MM.1S (cell line): ENCODE measurements at regions not wholly inside any gene's neighbourhood (a gene's known extent, or its start where the extent isn't known, plus 50 kb on each side); places are given as distances from the start of the nearest gene placed in this dataset.

Experiments used
- DNase-seq: peaks from one replicate; pipeline ENCODE4 v3.0.0-alpha.2; 2015
- H2AFZ ChIP-seq: fragments of 300-600 bp; sonication (generic); 2 replicates; pipeline ENCODE4 v1.6.0; 2016; ENCODE audit warnings: antibody characterized with exemption, low read length
- H3F3A ChIP-seq: fragments of 300-600 bp; sonication (generic); 2 replicates; pipeline ENCODE4 v1.6.1; 2016; ENCODE audit warnings: mild to moderate bottlenecking, antibody characterized with exemption, low read length, moderate library complexity, mixed read lengths; ENCODE audit not compliant: insufficient read depth
- H3K27ac ChIP-seq: fragments of 300-600 bp; sonication (generic); 2 replicates; pipeline ENCODE4 v1.5.1; 2016; ENCODE audit warnings: mild to moderate bottlenecking, low read length
- H3K27me3 ChIP-seq: fragments of 300-600 bp; sonication (generic); replicated peaks from 2 replicates; pipeline ENCODE4 v1.6.0; 2016; ENCODE audit warnings: low read length; ENCODE audit not compliant: insufficient read depth
- H3K36me3 ChIP-seq: fragments of 300-600 bp; sonication (generic); replicated peaks from 2 replicates; pipeline ENCODE4 v1.6.1; 2016; ENCODE audit warnings: mild to moderate bottlenecking, low read length, mixed read lengths; ENCODE audit not compliant: insufficient read depth
- H3K4me1 ChIP-seq: fragments of 300-600 bp; sonication (generic); 2 replicates; pipeline ENCODE4 v1.6.1; 2016; ENCODE audit warnings: low read length, mixed read lengths
- H3K4me2 ChIP-seq: fragments of 300-600 bp; sonication (generic); 2 replicates; pipeline ENCODE4 v1.6.0; 2016; ENCODE audit warnings: low read depth, low read length
- H3K4me3 ChIP-seq: fragments of 300-600 bp; sonication (generic); 2 replicates; pipeline ENCODE4 v1.5.1; 2016; ENCODE audit warnings: low read length, mixed read lengths
- H3K79me2 ChIP-seq: fragments of 300-600 bp; sonication (generic); 2 replicates; pipeline ENCODE4 v1.6.1; 2016; ENCODE audit warnings: mixed run types, low read length, mixed read lengths
- H3K9ac ChIP-seq: fragments of 300-600 bp; sonication (generic); 2 replicates; pipeline ENCODE4 v1.6.1; 2016; ENCODE audit warnings: low read length, mixed read lengths
- H3K9me2 ChIP-seq: fragments of 300-600 bp; sonication (generic); replicated peaks from 2 replicates; pipeline ENCODE4 v1.6.1; 2016; ENCODE audit warnings: mild to moderate bottlenecking, low read length, mixed read lengths; ENCODE audit not compliant: insufficient read depth
- H3K9me3 ChIP-seq: fragments of 300-600 bp; sonication (generic); replicated peaks from 2 replicates; pipeline ENCODE4 v1.6.1; 2016; ENCODE audit warnings: mild to moderate bottlenecking, low read length, mixed read lengths; ENCODE audit not compliant: insufficient read depth
- H4K20me1 ChIP-seq: fragments of 300-600 bp; sonication (generic); 2 replicates; pipeline ENCODE4 v1.6.1; 2016; ENCODE audit warnings: mild to moderate bottlenecking, low read length, moderate library complexity, mixed read lengths; ENCODE audit not compliant: insufficient read depth
- CTCF ChIP-seq: fragments of 300-600 bp; sonication (generic); IDR thresholded peaks from 2 replicates; pipeline ENCODE4 v1.5.1; 2016; ENCODE audit warnings: antibody characterized with exemption, low read length, mixed read lengths
- EZH2 ChIP-seq: fragments of 300-600 bp; sonication (generic); optimal IDR thresholded peaks from 2 replicates; pipeline ENCODE3; 2017; ENCODE audit warnings: low read depth, mild to moderate bottlenecking, antibody characterized with exemption, low read length, mixed read lengths
- EZH2phosphoT487 ChIP-seq: fragments of 300-600 bp; sonication (generic); IDR thresholded peaks from 2 replicates; pipeline ENCODE4 v1.6.1; 2018; ENCODE audit warnings: antibody characterized with exemption, low read length

GRCh38 chr17:52709724-52710123 is 551.2 kb upstream of the CA10 start:
- Histone ChIP-seq H2AFZ (no peak overlapping the region), H3K4me1 (no peaks in the 10 kb centered on the region), H3K4me2 (no peak overlapping the region), H3K9me3 (no peaks in the 10 kb centered on the region), H3K79me2 (no peaks in the 10 kb centered on the region), H3K27me3 (no peaks in the 10 kb centered on the region), H3K9ac (no peak overlapping the region), H4K20me1 (no peaks in the 10 kb centered on the region), H3K4me3 (no peak overlapping the region), H3K9me2 (no peaks in the 10 kb centered on the region), H3F3A (no peaks in the 10 kb centered on the region), H3K27ac (no peak overlapping the region), H3K36me3 (no peaks in the 10 kb centered on the region)
- TF ChIP-seq CTCF (no peak), EZH2phosphoT487 (no peak), EZH2 (no peak)
- no peak for DNase-seq

- Histone ChIP-seq H3F3A (no peaks in the 10 kb centered on the region), H3K36me3 (no peaks in the 10 kb centered on the region), H4K20me1 (no peaks in the 10 kb centered on the region), H3K27ac (no peak overlapping the region), H3K4me3 (no peak overlapping the region), H3K9me2 (no peaks in the 10 kb centered on the region), H3K79me2 (no peaks in the 10 kb centered on the region), H3K4me2 (no peak overlapping the region), H3K4me1 (no peaks in the 10 kb centered on the region), H3K27me3 (no peaks in the 10 kb centered on the region), H3K9ac (no peak overlapping the region), H2AFZ (no peak overlapping the region), H3K9me3 (no peaks in the 10 kb centered on the region)
- DNase-seq, result no peak
- TF ChIP-seq CTCF, result no peak
- no peak for TF ChIP-seq EZH2
- TF ChIP-seq EZH2phosphoT487, result no peak
Measured at GRCh38 chr17:52696362-52696761, 537.8 kb upstream of the CA10 start.

GRCh38 chr17:52686140-52686539 is 527.6 kb upstream of the CA10 start:
- no peak overlapping the region for H3K4me2 ChIP-seq
- no peak overlapping the region for H3K9ac ChIP-seq

More at GRCh38 chr17:52686140-52686539, 527.6 kb upstream of the CA10 start:
- Histone ChIP-seq H3K9me3 (no peaks in the 10 kb centered on the region), H3K27me3 (no peaks in the 10 kb centered on the region), H3K4me1 (no peaks in the 10 kb centered on the region), H3K4me3 (no peak overlapping the region), H3F3A (no peaks in the 10 kb centered on the region), H3K79me2 (no peaks in the 10 kb centered on the region), H2AFZ (no peak overlapping the region), H3K36me3 (no peaks in the 10 kb centered on the region), H4K20me1 (no peaks in the 10 kb centered on the region), H3K27ac (no peak overlapping the region), H3K9me2 (no peaks in the 10 kb centered on the region)
- no peak for DNase-seq
- TF ChIP-seq EZH2 (no peak), CTCF (no peak), EZH2phosphoT487 (no peak)
